ENCODE measurements at regions not wholly inside any gene's neighbourhood (a gene's known extent, or its start where the extent isn't known, plus 50 kb on each side); places are given as distances from the start of the nearest gene placed in this dataset.
"Not testable (repeated sequence)": the region's sequence is repeated elsewhere in the genome, so short reads cannot be mapped to it uniquely, and the experiment has no call there.

DNA sequence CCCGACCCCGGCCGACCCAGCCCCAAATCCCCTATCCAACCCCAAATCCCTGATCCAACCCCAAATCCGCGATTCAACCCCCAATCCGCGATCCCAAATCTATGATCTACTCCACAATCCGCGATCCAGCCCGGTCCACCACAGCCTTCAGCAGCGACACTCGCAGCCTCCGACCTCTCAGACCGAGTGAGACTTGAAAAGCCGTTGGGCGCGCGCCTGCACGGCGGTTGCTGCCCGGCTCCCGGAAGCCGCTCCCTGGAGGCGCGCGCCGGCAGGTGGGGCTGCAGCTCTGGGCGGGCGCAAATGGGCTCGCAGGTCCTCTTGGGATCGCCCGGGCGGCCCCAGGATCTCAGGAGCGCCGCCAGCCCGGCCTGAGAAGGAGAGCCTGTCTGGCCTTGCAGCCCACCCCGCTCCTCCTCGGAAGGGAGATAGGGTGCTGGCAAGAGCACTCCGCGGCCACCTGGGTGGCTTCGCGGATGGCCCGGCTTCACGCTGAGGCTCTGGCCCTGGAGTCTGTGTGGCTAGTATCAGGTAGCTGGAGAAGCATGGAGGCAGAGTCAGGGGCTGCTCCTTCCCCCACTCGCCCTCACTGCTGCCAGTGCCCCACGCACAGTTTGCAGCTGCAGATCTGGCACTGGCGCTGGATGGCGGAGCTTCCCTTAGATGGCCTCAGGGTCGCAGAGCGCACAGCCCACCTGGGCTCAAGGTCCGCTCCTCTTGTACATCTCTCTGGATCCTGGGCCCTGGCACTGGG lies 533.4 kb upstream of the DEFB115 start:
- not testable (repeated sequence) for H3K27ac Mint-ChIP-seq; DNase-seq; H3K36me3 Mint-ChIP-seq (ENCODE audit: low read depth); H3K4me1 Mint-ChIP-seq (ENCODE audit: low read depth); H3K27me3 Mint-ChIP-seq (ENCODE audit: insufficient read depth); H3K4me3 Mint-ChIP-seq
- H3K9me3 Mint-ChIP-seq, result peaks cover 17% of the 10 kb centered on the region

DNA sequence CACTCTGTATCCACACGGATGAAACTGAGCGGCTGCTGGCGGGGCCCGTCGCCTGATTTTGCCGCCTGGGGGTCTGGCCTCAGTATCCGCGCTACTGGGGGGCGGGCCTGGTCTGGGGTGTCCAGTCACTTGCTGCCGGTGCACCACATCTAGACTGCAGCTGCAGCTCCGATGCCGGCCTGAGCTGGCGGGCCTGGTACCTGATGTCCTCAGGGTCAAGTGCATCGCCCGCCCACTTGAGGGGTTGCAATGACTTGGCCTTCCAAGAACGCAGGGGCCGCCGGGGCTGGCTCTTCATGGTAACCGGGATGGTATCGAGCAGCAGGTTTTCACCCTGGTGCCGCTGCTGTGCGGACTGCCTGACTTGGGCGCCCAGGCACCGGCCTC lies 532.8 kb upstream of the DEFB115 start:
- H3K27me3 Mint-ChIP-seq (ENCODE audit: insufficient read depth); DNase-seq; H3K27ac Mint-ChIP-seq; H3K4me3 Mint-ChIP-seq; H3K4me1 Mint-ChIP-seq (ENCODE audit: low read depth); H3K36me3 Mint-ChIP-seq (ENCODE audit: low read depth): not testable (repeated sequence)
- peaks cover 17% of the 10 kb centered on the region for H3K9me3 Mint-ChIP-seq

DNA sequence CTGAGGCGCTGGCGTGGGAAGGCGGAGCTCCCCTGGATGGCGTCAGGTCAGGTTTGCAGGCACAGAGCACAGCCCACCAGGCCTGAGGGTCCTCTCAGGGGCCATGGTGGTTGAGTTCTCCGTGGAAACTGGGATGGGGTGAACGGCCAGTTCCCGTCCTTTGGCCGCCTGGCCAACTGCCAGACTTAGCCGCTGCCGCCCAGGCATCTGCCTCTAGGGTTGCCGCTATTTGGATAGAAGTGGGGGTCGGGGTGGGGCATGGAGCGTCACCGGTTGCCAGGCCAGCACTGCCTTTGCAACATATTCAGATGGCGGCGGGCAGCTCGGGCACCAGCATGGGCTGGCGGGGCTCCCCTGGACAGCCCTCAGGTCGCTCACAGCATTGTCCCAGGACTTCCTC lies 532.3 kb upstream of the DEFB115 start:
- not testable (repeated sequence) for H3K27ac Mint-ChIP-seq; H3K36me3 Mint-ChIP-seq (ENCODE audit: low read depth); H3K27me3 Mint-ChIP-seq (ENCODE audit: insufficient read depth); H3K4me3 Mint-ChIP-seq; DNase-seq; H3K4me1 Mint-ChIP-seq (ENCODE audit: low read depth)
- H3K9me3 Mint-ChIP-seq, result peaks cover 17% of the 10 kb centered on the region

DNA sequence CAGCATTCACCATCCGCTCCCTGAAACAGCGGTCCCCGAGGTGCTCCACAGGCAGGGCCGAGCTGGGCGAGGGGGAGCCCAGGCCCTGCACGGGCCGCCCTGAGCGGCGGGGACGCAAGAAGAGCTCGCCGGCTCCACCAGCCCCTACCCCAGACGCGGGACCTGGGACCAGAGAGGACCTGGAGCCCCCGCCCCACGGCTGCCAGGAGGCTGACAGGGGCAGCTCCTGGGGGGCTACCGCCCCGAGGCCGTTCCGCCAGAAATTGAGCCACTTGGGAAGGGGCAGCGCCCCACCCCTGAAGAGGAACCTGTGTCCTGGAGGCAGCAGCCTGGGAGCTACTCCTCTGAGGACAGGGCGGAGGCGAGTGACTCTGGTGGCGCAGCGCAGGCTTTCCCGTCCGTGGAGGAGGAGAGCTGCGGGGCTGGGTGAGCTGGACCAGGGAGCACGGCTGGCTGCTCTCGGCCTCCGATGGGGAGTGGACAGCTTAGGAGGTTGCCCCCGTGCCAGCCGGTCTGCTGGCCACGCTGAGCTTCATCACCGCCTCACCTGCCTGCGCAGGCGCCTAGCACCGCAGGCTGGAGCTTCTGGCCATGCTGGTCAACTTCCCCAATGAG lies 529.1 kb upstream of the DEFB115 start:
- DNase-seq; H3K4me1 Mint-ChIP-seq (ENCODE audit: low read depth); H3K27me3 Mint-ChIP-seq (ENCODE audit: insufficient read depth); H3K36me3 Mint-ChIP-seq (ENCODE audit: low read depth); H3K27ac Mint-ChIP-seq; H3K4me3 Mint-ChIP-seq: not testable (repeated sequence)
- peaks cover 36% of the 10 kb centered on the region for H3K9me3 Mint-ChIP-seq

Measured in HFFc6 (cell line).